ENCODE measurements at regions not wholly inside any gene's neighbourhood (a gene's known extent, or its start where the extent isn't known, plus 50 kb on each side); places are given as distances from the start of the nearest gene placed in this dataset.

DNA sequence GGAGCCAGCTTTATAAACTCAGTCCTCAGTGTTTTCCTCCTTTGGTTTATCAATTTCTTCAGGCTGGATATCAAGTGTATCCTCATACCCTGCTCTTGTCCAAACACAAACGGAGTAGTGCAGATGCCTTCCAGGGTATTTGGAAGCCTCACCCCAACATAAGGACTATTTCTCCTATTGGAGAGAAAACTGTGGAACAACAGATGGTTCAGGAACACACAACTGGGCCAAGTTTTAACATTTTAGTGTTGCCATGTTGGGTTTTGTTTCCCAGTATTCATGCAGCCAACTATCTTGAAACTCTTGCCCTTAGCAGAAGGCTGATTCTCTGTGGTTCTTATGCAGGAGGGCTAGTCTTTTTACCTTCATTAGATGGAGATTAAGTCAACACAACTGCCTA is 398.1 kb downstream of the GABRB3 start:
- no peak for DNase-seq

GRCh38 chr15:26372706-26373105 is 400.2 kb downstream of the GABRB3 start:
- no peak for DNase-seq

DNA sequence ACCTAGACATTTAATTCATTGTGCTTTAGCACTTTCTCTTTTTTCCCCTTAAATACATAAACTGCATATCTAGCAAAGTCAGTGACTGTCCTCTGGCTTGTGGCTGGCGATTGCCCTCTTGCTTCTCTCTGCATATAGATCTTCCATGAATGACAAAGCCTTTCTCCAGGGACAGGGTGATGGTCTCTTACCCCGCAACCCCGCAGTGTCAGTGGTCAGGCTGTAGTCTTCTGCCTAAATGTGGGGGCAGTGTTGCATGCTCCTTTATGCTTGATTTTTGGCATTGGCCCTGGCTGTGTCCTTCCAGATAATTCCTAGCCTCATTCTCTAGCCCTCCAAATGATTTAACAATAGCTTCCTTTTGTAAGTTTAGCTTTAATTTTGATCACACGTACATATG is 407.8 kb downstream of the GABRB3 start:
- no peak for DNase-seq

DNA sequence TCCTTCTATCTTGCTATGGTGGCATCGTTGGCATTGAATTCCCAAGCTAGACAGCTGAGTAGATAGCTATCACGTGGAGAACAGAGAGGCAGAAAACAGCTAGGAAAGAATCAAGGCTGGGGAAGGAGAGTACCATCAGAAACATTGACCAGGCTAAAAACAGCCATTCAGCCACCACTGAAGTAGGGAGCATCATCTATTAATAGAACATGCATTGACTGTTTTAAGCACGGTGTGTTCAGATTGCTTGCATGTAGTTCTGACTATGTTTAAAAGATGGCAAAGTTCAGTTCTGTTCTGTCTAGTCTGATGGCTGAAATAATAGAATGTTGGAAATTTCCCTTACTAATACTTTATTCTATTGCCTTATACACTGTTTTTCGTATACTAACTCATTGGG is 413.0 kb downstream of the GABRB3 start:
- DNase-seq: no peak

GRCh38 chr15:26358708-26359107 is 414.2 kb downstream of the GABRB3 start:
- DNase-seq: no peak

GRCh38 chr15:26357653-26358052 is 415.2 kb downstream of the GABRB3 start:
- DNase-seq: no peak

DNA sequence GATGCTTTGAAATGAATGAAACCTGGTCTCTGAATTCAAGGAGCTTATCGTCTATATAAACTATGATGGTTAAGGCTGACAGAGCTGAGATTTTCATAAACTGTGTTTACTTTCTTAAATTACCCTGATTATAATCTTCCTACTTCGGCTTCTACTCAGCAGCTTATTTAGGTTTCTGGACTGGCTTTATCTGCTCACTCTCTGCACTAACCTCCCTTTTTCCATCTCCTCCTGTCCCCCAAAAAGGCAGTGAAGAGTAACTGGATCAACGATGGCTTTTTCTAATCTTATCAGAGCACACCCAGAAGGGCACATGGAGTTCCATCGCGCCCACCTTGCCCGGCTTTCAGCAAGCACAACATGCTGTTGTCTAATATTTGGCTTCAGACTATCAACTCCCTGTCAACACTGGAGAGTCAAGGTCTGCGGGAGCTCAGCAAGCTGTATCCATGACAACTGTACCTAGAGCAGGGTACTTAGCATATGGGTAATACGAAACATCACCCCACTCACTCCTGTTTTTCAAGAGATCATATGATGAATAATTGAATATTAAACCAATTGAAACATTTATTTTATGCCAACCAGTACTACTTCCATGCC is 417.3 kb downstream of the GABRB3 start:
- no peak for DNase-seq

- no peak for DNase-seq
Observed at GRCh38 chr15:26352909-26353308, 420.0 kb downstream of the GABRB3 start.

DNA sequence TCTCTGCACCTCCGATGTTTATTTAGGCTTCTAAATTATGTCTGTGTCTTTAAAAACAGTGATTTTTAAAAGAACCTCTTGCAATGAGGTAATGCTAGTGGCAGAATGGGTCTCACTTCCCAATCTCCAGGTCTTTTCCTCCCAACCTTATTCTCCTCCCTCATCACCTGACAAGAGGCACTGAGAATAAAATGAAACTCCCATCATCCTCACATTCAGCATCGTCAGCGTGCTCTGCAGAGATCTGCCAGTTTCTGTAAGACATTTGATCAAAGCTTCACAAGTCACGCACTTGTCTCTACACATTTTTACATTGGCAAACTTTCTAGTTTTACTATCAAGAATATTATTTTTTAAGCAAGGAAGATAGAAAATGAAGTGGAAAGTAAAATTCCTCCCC is 420.5 kb downstream of the GABRB3 start:
- DNase-seq: no peak

- no peak for DNase-seq
Observed at GRCh38 chr15:26325495-26325894, 447.4 kb downstream of the GABRB3 start.

DNA sequence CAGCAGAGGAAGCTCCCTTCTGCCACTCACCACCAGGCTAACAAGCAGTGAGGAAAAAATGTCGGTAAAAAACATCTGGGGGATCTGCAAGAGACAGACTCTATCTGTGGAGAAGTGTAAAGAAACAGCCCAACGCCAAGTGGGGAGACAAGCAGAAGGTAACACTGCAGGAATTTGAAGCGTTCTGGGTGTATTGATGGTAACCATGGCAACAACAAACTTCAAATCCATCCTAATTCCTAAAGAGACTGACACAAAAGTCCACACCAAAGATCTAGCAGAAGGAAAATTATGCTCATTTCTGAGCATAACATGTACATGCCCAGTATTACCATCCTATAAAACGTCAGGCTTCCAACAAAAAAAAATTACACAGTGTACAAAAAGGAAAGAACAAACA is 449.3 kb downstream of the GABRB3 start:
- DNase-seq: no peak

GRCh38 chr15:26318689-26319088 is 454.2 kb downstream of the GABRB3 start:
- DNase-seq: no peak

DNA sequence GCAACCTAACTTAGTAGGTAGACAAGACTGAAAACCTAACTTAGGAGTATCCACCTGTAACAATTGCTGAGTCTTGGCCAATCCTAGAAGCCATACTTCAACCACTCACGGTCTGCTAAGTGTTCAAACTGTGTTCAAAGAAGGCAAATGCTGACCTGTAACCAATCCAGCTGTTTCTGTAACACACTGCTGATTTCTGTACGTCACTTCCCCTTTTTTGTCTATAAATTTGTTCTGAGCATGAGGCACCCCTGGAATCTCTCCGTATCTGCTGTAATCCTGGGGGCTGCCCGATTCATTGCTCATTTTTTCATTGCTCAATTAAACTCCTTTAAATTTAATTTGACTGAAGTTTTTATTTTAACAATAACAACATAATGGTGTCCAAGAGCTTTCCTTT is 451.4 kb upstream of the ATP10A start:
- DNase-seq: no peak

DNA sequence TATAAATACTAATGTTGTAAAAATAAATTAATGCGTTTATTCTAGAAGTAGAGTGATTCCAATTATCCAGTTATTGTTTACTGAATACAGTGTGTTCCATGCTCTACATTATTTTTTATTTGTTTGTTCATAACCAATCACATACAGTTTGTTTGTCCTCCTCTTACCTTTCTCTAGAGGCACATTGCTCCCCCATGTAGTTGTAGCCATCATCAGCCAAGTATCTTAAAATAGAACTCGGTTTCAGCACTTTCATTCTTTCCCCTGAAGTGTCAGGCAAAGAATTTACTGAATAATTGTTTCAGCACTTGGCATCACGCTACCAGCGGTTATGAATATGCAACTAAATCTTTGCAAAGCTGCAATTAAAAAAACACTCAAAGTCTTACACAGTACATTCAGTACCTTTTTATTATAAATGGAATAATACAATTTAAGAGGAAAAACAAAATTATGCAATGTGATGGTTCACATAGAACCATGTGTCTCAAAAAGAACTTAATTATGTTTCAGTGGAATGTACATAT is 448.6 kb upstream of the ATP10A start:
- no peak for DNase-seq

- no peak for DNase-seq
Observed at GRCh38 chr15:26298659-26299170, 435.6 kb upstream of the ATP10A start.

GRCh38 chr15:26298010-26298658 is 435.0 kb upstream of the ATP10A start:
- no peak for DNase-seq

DNA sequence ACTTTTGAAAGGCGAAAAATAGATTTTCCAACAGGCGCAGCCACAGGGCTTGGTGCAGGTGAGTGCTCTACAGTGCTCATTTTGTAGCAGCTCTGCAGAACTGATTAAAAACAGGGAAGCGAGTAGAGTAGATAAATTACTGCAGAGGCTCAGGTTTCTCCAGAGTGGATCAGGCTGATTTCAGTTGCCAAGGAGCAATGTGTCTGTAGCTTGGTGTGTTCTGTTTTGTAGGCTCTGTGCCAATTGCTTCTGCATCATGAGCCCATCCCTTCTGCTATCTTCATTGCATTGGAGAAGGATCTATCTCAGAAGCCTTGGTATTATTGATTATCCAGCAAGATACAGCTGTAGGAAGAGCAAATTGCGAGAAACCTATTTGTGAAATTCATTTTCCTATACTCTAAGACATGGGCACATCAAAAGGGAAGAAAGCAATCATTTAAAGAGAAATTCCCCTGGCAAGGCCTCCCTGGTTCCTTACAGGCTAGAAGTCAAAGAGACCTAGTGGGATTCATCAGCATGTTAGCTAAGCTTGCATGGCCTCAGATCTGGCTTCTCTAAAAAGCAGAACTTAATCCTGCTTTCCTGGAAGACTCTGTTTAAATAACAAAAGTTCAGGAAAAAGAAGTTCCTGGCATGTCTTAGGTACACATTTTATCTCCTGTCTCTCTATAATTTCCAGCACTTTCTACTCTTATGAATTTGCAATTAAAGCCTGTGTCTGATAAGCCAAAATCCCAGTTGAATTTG is 432.4 kb upstream of the ATP10A start:
- DNase-seq: no peak

- DNase-seq: no peak
Observed at GRCh38 chr15:26294059-26294689, 431.0 kb upstream of the ATP10A start.

DNA sequence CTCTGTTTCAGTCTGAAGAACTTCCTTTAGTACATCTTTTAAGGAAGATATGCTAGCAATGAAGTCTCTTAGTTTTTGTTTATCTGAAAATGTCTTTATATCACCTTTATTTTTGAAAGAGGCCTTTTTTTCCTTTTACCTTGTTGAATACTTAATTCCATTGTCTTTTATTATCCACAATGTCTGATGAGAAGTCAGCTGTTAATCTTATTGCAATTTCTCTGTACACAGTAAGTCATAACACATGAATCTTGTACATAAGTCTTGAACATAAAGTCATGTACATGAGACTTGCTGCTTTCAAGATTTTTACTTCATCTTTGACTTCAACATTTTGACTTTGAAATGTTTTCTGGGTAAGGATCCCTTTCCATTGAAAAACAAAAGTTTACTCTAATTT is 424.3 kb upstream of the ATP10A start:
- no peak for DNase-seq

- no peak for DNase-seq
Observed at GRCh38 chr15:26280281-26280680, 417.2 kb upstream of the ATP10A start.

GRCh38 chr15:26261966-26262365 is 398.8 kb upstream of the ATP10A start:
- no peak for DNase-seq

DNA sequence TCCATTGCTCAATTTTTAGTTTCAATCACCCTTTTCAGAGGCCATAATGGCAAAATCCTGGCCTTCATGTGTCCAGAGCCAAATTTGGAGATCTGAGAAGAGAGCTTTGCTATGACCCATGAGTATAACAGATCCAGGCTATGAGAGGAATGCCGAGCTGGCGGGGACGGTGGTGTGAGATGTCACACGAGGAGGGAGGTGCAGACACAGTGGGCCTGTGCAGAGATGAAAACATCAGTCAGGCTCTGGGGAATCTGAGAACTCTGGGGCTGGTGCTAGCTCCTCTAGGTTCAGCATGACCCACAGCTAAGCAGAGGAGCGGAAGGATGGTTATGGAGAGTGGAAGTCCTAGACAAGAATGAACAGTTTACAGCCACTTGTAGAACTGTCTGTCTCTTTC is 398.3 kb upstream of the ATP10A start:
- DNase-seq: no peak

DNA sequence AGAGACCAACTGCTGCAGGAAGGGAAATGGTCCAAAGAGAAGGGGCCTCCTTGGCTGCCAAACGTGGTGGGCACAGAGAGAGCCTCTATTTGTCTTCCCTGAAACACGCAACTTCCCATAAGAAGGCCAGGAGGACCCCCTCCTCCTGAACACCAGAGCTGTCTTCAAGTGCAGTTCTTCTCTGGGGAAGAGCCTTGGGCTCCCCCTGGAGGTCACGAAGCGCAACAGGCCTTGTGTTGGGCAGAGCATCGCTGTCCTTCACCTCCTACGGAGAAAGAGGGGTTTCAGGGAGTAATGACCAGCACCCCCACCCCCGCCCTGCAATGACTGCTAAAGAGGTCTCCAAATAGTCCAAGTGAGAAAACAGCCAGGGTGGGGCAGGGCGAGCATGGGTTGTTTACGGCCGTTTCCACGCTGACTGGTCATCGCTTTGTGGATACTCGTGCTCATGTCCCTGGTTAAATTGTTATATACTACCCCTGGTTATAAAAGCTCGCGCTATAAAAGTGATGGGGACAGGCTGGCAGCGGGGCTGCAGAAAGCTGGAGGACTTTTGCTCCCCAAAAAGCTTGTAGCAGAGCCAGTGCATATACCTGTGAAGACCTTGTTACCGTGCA is 397.5 kb upstream of the ATP10A start:
- DNase-seq: peak; percentile 23
